Testis (tissue), 2 donors: ENCODE measurements at regions not wholly inside any gene's neighbourhood (a gene's known extent, or its start where the extent isn't known, plus 50 kb on each side); places are given as distances from the start of the nearest gene placed in this dataset.
"Not testable (repeated sequence)": the region's sequence is repeated elsewhere in the genome, so short reads cannot be mapped to it uniquely, and the experiment has no call there.

Experiments used
- POLR2A ChIP-seq: fragments of 450-650 bp; IDR thresholded peaks from one replicate; pipeline ENCODE4 v1.6.1; 2017; ENCODE audit warnings: antibody characterized with exemption, mild to moderate bottlenecking, moderate library complexity
- TF ChIP-seq, protein P1 (sequence below), 3 experiments: fragments of 450-650 bp in 2 of 3; fragments of 200-600 bp in 1 of 3; sonication (generic) in 1 of 3; IDR thresholded peaks; one replicate each; pipeline ENCODE4 v1.5.1; 2016 to 2019; ENCODE audit warnings: antibody characterized with exemption in 3 of 3, mild to moderate bottlenecking in 2 of 3, moderate library complexity in 1 of 3

- TF ChIP-seq, protein P1, sequence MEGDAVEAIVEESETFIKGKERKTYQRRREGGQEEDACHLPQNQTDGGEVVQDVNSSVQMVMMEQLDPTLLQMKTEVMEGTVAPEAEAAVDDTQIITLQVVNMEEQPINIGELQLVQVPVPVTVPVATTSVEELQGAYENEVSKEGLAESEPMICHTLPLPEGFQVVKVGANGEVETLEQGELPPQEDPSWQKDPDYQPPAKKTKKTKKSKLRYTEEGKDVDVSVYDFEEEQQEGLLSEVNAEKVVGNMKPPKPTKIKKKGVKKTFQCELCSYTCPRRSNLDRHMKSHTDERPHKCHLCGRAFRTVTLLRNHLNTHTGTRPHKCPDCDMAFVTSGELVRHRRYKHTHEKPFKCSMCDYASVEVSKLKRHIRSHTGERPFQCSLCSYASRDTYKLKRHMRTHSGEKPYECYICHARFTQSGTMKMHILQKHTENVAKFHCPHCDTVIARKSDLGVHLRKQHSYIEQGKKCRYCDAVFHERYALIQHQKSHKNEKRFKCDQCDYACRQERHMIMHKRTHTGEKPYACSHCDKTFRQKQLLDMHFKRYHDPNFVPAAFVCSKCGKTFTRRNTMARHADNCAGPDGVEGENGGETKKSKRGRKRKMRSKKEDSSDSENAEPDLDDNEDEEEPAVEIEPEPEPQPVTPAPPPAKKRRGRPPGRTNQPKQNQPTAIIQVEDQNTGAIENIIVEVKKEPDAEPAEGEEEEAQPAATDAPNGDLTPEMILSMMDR (IDR thresholded peaks at IDR 0.05) = not testable (repeated sequence)
- TF ChIP-seq POLR2A = not testable (repeated sequence)
Measured at GRCh38 chr13:19359697-19360096, 178.1 kb upstream of the TUBA3C start.
